Upper lobe of left lung (tissue), 4 donors: ENCODE measurements at regions not wholly inside any gene's neighbourhood (a gene's known extent, or its start where the extent isn't known, plus 50 kb on each side); places are given as distances from the start of the nearest gene placed in this dataset.

ENCODE experiments used
- EP300 ChIP-seq, 4 donors: sonication (generic); formaldehyde crosslinking; IDR thresholded peaks; one replicate each; pipeline ENCODE4 v1.5.1; 2017; ENCODE audit warnings: antibody characterized with exemption in 4 of 4, control low read depth in 2 of 4
- POLR2A ChIP-seq, 4 donors: fragments of 450-650 bp; IDR thresholded peaks; one replicate each; pipeline ENCODE4 v1.5.1; 2016 to 2017; ENCODE audit warnings: antibody characterized with exemption in 4 of 4, mild to moderate bottlenecking in 2 of 4
- POLR2AphosphoS5 ChIP-seq, 2 donors: sonication (generic); formaldehyde crosslinking; IDR thresholded peaks; one replicate each; pipeline ENCODE4 v1.5.1; 2017; ENCODE audit warnings: antibody characterized with exemption in 2 of 2
- TF ChIP-seq, protein P1 (sequence below), 6 experiments: fragments of 450-650 bp in 4 of 6; fragments of 200-600 bp in 2 of 6; sonication (generic) in 2 of 6; IDR thresholded peaks; one replicate each; pipeline ENCODE4 v1.5.1; 2016 to 2019; ENCODE audit warnings: antibody characterized with exemption in 6 of 6

GRCh38 chr12:4164188-4164558 lies 109.4 kb upstream of the CCND2 start:
- TF ChIP-seq POLR2A (IDR thresholded peaks at IDR 0.05) (no peak), EP300 (IDR thresholded peaks at IDR 0.05) (no peak), POLR2AphosphoS5 (IDR thresholded peaks at IDR 0.05) (no peak)
- TF ChIP-seq, protein P1, sequence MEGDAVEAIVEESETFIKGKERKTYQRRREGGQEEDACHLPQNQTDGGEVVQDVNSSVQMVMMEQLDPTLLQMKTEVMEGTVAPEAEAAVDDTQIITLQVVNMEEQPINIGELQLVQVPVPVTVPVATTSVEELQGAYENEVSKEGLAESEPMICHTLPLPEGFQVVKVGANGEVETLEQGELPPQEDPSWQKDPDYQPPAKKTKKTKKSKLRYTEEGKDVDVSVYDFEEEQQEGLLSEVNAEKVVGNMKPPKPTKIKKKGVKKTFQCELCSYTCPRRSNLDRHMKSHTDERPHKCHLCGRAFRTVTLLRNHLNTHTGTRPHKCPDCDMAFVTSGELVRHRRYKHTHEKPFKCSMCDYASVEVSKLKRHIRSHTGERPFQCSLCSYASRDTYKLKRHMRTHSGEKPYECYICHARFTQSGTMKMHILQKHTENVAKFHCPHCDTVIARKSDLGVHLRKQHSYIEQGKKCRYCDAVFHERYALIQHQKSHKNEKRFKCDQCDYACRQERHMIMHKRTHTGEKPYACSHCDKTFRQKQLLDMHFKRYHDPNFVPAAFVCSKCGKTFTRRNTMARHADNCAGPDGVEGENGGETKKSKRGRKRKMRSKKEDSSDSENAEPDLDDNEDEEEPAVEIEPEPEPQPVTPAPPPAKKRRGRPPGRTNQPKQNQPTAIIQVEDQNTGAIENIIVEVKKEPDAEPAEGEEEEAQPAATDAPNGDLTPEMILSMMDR (IDR thresholded peaks at IDR 0.05) = no peak
